HepG2 (cell line): ENCODE measurements at regions not wholly inside any gene's neighbourhood (a gene's known extent, or its start where the extent isn't known, plus 50 kb on each side); places are given as distances from the start of the nearest gene placed in this dataset.

Experiments used
- ATAC-seq: fragments of 200-7000 bp; cut with Tn5 transposase; 3 replicates; pipeline ENCODE4 v1.9.1; 2020; ENCODE audit warnings: mild to moderate bottlenecking, moderate library complexity
- BruUV-seq: library from RNA; stranded (reverse); fragments of 400-500 nt; replicated peaks from 2 replicates; lab custom pipeline; 2021; lab: Mats Ljungman, UMichigan
- CTCF ChIA-PET: fragments of 300-600 bp; formaldehyde crosslinking; extraction: SDS; loops from one replicate; lab custom pipeline; 2021; ENCODE audit warnings: low total read pairs, inconsistent platforms, low intra/inter-chr PET ratio; lab: Yijun Ruan, JAX
- POLR2A ChIA-PET: fragments of 350-600 bp; sonication (Branson Sonifier 250); formaldehyde crosslinking; loops from one replicate; lab custom pipeline; 2020; ENCODE audit warnings: antibody characterized with exemption, inconsistent platforms; lab: Yijun Ruan, JAX
- DNase-seq: peaks from one replicate; pipeline ENCODE4 v3.0.0-alpha.2; 2015; ENCODE audit warnings: low spot score
- FAIRE-seq: peaks from 3 replicates; lab custom pipeline; 2011; peaks lifted over from hg19 to GRCh38; lab: Jason Lieb, UNC
- H2AFZ ChIP-seq: one replicate; pipeline ENCODE4 v1.6.1; 2011; ENCODE audit warnings: low read length, inconsistent platforms
- H3K27ac ChIP-seq: fragments of 300-600 bp; 3 replicates; pipeline ENCODE4 v1.8.0; 2011; ENCODE audit warnings: mixed run types, mild to moderate bottlenecking, mixed read lengths, low read length, inconsistent platforms; ENCODE audit not compliant: insufficient read depth; ENCODE audit errors: extremely low read length
- H3K27me3 ChIP-seq, 2 experiments: fragments of 200-600 bp in 1 of 2; 2 replicates in 1 of 2; 3 replicates in 1 of 2; pipeline versions ENCODE4 v1.6.0 to v1.8.0; 2011; ENCODE audit warnings: low read length in 2 of 2, mild to moderate bottlenecking in 2 of 2, moderate library complexity in 2 of 2, inconsistent platforms in 1 of 2; ENCODE audit not compliant: insufficient read depth in 2 of 2, control insufficient read depth in 1 of 2
- H3K36me3 ChIP-seq, 2 experiments: fragments of 200-600 bp in 1 of 2; replicated peaks in 1 of 2; 2 replicates in 1 of 2; 3 replicates in 1 of 2; pipeline versions ENCODE4 v1.5.1 to v1.8.0; 2011; ENCODE audit warnings: low read length in 2 of 2, inconsistent platforms in 1 of 2; ENCODE audit not compliant: insufficient read depth in 2 of 2, control insufficient read depth in 1 of 2
- H3K4me1 ChIP-seq: 2 replicates; pipeline ENCODE4 v1.5.1; 2012; ENCODE audit warnings: low read length, inconsistent platforms; ENCODE audit not compliant: insufficient read depth
- H3K4me2 ChIP-seq: 2 replicates; pipeline ENCODE4 v1.6.0; 2011; ENCODE audit warnings: low read depth, low read length, inconsistent platforms
- H3K4me3 ChIP-seq, 3 experiments: fragments of 200-600 bp in 1 of 3; sonication (generic), shearing (Covaris generic) in 1 of 3; replicated peaks in 1 of 3; 2 replicates each; pipeline ENCODE4 v1.5.1; 2011 to 2016; ENCODE audit warnings: low read length in 3 of 3, inconsistent platforms in 2 of 3, low read depth in 2 of 3, mild to moderate bottlenecking in 2 of 3, control low read depth in 1 of 3, mixed read lengths in 1 of 3; ENCODE audit not compliant: insufficient read depth in 1 of 3
- H3K79me2 ChIP-seq: one replicate; pipeline ENCODE4 v1.6.1; 2011; ENCODE audit warnings: low read length, inconsistent platforms; ENCODE audit not compliant: insufficient read depth
- H3K9ac ChIP-seq: 2 replicates; pipeline ENCODE4 v1.6.0; 2011; ENCODE audit warnings: mild to moderate bottlenecking, low read depth, low read length, inconsistent platforms; ENCODE audit not compliant: insufficient read depth
- H3K9me3 ChIP-seq: 2 replicates; pipeline ENCODE4 v1.5.1; 2012; ENCODE audit warnings: mild to moderate bottlenecking, low read length
- H4K20me1 ChIP-seq: 2 replicates; pipeline ENCODE4 v1.6.0; 2011; ENCODE audit warnings: inconsistent platforms, mild to moderate bottlenecking, low read length, moderate library complexity; ENCODE audit not compliant: insufficient read depth
- ASH2L ChIP-seq: fragments of 300-600, 200-600 bp; sonication (generic); IDR thresholded peaks from 2 replicates; pipeline ENCODE4 v1.7.0; 2017; ENCODE audit warnings: low read depth, mild to moderate bottlenecking, moderate library complexity, mixed read lengths, low read length; ENCODE audit not compliant: insufficient read length
- CBX1 ChIP-seq: IDR thresholded peaks from one replicate; pipeline ENCODE4 v1.6.1; 2016; ENCODE audit warnings: antibody characterized with exemption, low read depth
- DZIP1 ChIP-seq: sonication (generic); formaldehyde crosslinking; IDR thresholded peaks from 2 replicates; pipeline ENCODE4 v1.5.0; 2020; ENCODE audit warnings: mild to moderate bottlenecking, missing genetic modification reagents
- GATAD1 ChIP-seq: IDR thresholded peaks from 2 replicates; pipeline ENCODE4 v1.6.1; 2016; ENCODE audit warnings: missing genetic modification reagents, missing compliant biosample characterization
- KDM4B ChIP-seq: sonication (generic); formaldehyde crosslinking; IDR thresholded peaks from 2 replicates; pipeline ENCODE4 v1.4.0; 2020; ENCODE audit warnings: missing genetic modification reagents
- KLF11 ChIP-seq: IDR thresholded peaks from 2 replicates; pipeline ENCODE4 v1.6.1; 2016; ENCODE audit warnings: missing compliant biosample characterization
- POLR2AphosphoS2 ChIP-seq: IDR thresholded peaks from 2 replicates; pipeline ENCODE4 v1.6.1; 2011; ENCODE audit warnings: low read depth, low read length, improper control_type of control experiment
- RBM39 ChIP-seq: fragments of 200-400 bp; formaldehyde crosslinking; IDR thresholded peaks from one replicate; pipeline ENCODE4 v1.6.1; 2018; ENCODE audit warnings: antibody characterized with exemption, mild to moderate bottlenecking, low read depth, low read length; ENCODE audit not compliant: poor library complexity, severe bottlenecking
- TEF ChIP-seq: sonication (generic); formaldehyde crosslinking; IDR thresholded peaks from 2 replicates; pipeline ENCODE4 v1.5.0; 2020; ENCODE audit warnings: missing genetic modification reagents
- ZNF44 ChIP-seq: sonication (generic); formaldehyde crosslinking; IDR thresholded peaks from 2 replicates; pipeline ENCODE4 v1.5.1; 2020; ENCODE audit warnings: mild to moderate bottlenecking, missing genetic modification reagents
- ZNF550 ChIP-seq: sonication (generic); formaldehyde crosslinking; IDR thresholded peaks from 2 replicates; pipeline ENCODE4 v1.4.0; 2020; ENCODE audit warnings: mild to moderate bottlenecking, missing genetic modification reagents, borderline replicate concordance
- ZNF772 ChIP-seq: sonication (generic); formaldehyde crosslinking; IDR thresholded peaks from 2 replicates; pipeline ENCODE4 v1.5.0; 2020; ENCODE audit warnings: mild to moderate bottlenecking, missing genetic modification reagents
- in situ Hi-C: cut with HindIII; loops from 2 replicates; pipeline ENCODE4 v1.10.0; 2017; ENCODE audit warnings: low pct_unique_long_range_greater_than_20kb; ENCODE audit not compliant: extremely low pct_ligation_motif_present
- intact Hi-C: fragments of 100-400 bp; cut with micrococcal nuclease; formaldehyde crosslinking; loops from one replicate; pipeline ENCODE4 v1.10.0; 2022; ENCODE audit not compliant: unreplicated experiment

- in situ Hi-C loops, result no loop called here
- ATAC-seq, result no peak
These were observed 320.2 kb upstream of the USP15 start for GRCh38 chr12:61939977-61940376.

More at GRCh38 chr12:61939977-61940376, 320.2 kb upstream of the USP15 start:
- Histone ChIP-seq H3K79me2 (no peaks in the 10 kb centered on the region), H3K4me2 (no peak overlapping the region), H3K27me3 (no peaks in the 10 kb centered on the region), H3K4me3 (no peak overlapping the region), H3K9me3 (no peaks in the 10 kb centered on the region), H3K27ac (no peak overlapping the region), H2AFZ (no peak overlapping the region)
- FAIRE-seq, result no peak
- ChIA-PET POLR2A (no interaction called here), CTCF (no interaction called here)
- no peak for TF ChIP-seq POLR2AphosphoS2
- TF ChIP-seq ASH2L, result no peak
- TF ChIP-seq KLF11, result no peak
- no peak for TF ChIP-seq ZNF550 (CRISPR knock-in tag)
- no peak for TF ChIP-seq DZIP1 (CRISPR knock-in tag)
- no peak for TF ChIP-seq ZNF772 (CRISPR knock-in tag)
- TF ChIP-seq RBM39, result no peak
- no peak for TF ChIP-seq KDM4B (CRISPR knock-in tag)
- no peak for TF ChIP-seq TEF (CRISPR knock-in tag)
- no peak for TF ChIP-seq GATAD1 (CRISPR knock-in tag)
- TF ChIP-seq ZNF44, result no peak
- no peak for TF ChIP-seq CBX1
- TF ChIP-seq, all 625 proteins: peak for 0
- no peaks in the 10 kb centered on the region for H3K4me1 ChIP-seq
- no TSS peak for BruUV-seq
- DNase-seq, result no peak
- no peaks in the 10 kb centered on the region for H3K36me3 ChIP-seq
- no peak overlapping the region for H3K9ac ChIP-seq
- no peaks in the 10 kb centered on the region for H4K20me1 ChIP-seq
- intact Hi-C loops, result no loop called here
